Lower leg skin (tissue), 4 donors: ENCODE measurements at regions not wholly inside any gene's neighbourhood (a gene's known extent, or its start where the extent isn't known, plus 50 kb on each side); places are given as distances from the start of the nearest gene placed in this dataset.

Experiments
- DNase-seq, 2 donors: peaks; one replicate each; pipeline ENCODE4 v3.0.0-alpha.2; 2019; ENCODE audit warnings: low spot score in 2 of 2
- H3K4me3 ChIP-seq: fragments of 200-600 bp; sonication (generic); 2 replicates; pipeline ENCODE4 v1.5.1; 2017; ENCODE audit warnings: mild to moderate bottlenecking, low read depth; ENCODE audit not compliant: poor library complexity, severe bottlenecking
- CTCF ChIP-seq, 3 donors: fragments of 450-650 bp; IDR thresholded peaks; one replicate each; pipeline ENCODE4 v1.5.1; 2016; ENCODE audit warnings: antibody characterized with exemption in 3 of 3, mild to moderate bottlenecking in 3 of 3, moderate library complexity in 2 of 3
- POLR2A ChIP-seq, 2 donors: fragments of 450-650 bp; IDR thresholded peaks; one replicate each; pipeline ENCODE4 v1.6.1; 2016 to 2017; ENCODE audit warnings: antibody characterized with exemption in 2 of 2, mild to moderate bottlenecking in 1 of 2, moderate library complexity in 1 of 2
- WGBS, 2 donors: methylation state at CpG; one replicate each; pipeline ENCODE4 v1.1.5; 2018; 5-methylcytosine and 5-hydroxymethylcytosine counted together
- intact Hi-C: fragments of 100-400 bp; cut with DNase I; formaldehyde crosslinking; loops from one replicate; pipeline ENCODE4 v1.15.0; 2023; ENCODE audit warnings: low total_unique reads

GRCh38 chr2:122363885-122364284 is 608.4 kb downstream of the TSN start:
- no peak for DNase-seq
- 77 to 78% methylated on average over 2 of the region's 2 CpGs for WGBS, 2 donors
- H3K4me3 ChIP-seq: no peak overlapping the region
- intact Hi-C loops: no loop called here
- TF ChIP-seq POLR2A (IDR thresholded peaks at IDR 0.05) (no peak), CTCF (IDR thresholded peaks at IDR 0.05) (no peak)

GRCh38 chr2:122366427-122366826 is 611.0 kb downstream of the TSN start:
- WGBS, 2 donors: 73 to 90% methylated on average over 2 of the region's 2 CpGs
- no peak for DNase-seq
- intact Hi-C loops: no loop called here
- no peak for TF ChIP-seq CTCF (IDR thresholded peaks at IDR 0.05)
- no peak for TF ChIP-seq POLR2A (IDR thresholded peaks at IDR 0.05)
- no peak overlapping the region for H3K4me3 ChIP-seq

GRCh38 chr2:122366969-122367645 is 611.7 kb downstream of the TSN start:
- TF ChIP-seq CTCF (IDR thresholded peaks at IDR 0.05): no peak
- TF ChIP-seq POLR2A (IDR thresholded peaks at IDR 0.05): no peak
- H3K4me3 ChIP-seq: no peak overlapping the region
- intact Hi-C loops: no loop called here
- 73 to 76% methylated on average over 7 of the region's 7 CpGs for WGBS, 2 donors
- no peak for DNase-seq

- DNase-seq: no peak
- TF ChIP-seq POLR2A (IDR thresholded peaks at IDR 0.05) (no peak), CTCF (IDR thresholded peaks at IDR 0.05) (no peak)
- intact Hi-C loops: no loop called here
- WGBS, 2 donors: 66 to 79% methylated on average over 2 of the region's 2 CpGs
- no peak overlapping the region for H3K4me3 ChIP-seq
Observed at GRCh38 chr2:122367646-122368010, 612.2 kb downstream of the TSN start.

- WGBS, 2 donors: 61 to 71% methylated on average over 1 of the region's 1 CpG
- TF ChIP-seq CTCF (IDR thresholded peaks at IDR 0.05) (no peak), POLR2A (IDR thresholded peaks at IDR 0.05) (no peak)
- no peak for DNase-seq
- intact Hi-C loops: no loop called here
- no peak overlapping the region for H3K4me3 ChIP-seq
Observed at GRCh38 chr2:122368576-122369243, 613.3 kb downstream of the TSN start.
